GM21423 (cell line): ENCODE measurements at regions not wholly inside any gene's neighbourhood (a gene's known extent, or its start where the extent isn't known, plus 50 kb on each side); places are given as distances from the start of the nearest gene placed in this dataset.

Source experiments
- ATAC-seq: cut with Tn5 transposase; IDR thresholded peaks from one replicate; pipeline ENCODE4 v1.9.1; 2021; ENCODE audit warnings: mild to moderate bottlenecking, moderate library complexity; ENCODE audit not compliant: unreplicated experiment

DNA sequence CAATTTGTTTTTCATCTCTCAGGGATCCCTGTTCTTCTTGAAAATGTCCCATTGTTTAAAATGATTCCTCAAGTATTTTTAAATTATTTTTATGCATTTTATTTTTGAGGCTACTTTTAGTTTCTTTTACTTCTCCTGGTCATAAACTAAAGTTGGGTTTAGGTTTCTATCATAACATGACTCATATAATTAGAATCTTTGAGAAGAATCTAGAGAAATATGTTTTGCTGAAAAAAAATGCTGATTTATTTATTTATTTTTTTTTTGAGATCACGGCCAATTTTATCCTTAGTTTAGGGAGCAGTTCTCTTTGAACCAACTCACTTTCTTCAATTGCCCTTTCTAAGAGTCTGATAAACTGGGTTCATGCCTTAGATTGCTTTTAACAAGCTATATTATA, 1157.1 kb downstream of the BCL11B start:
- ATAC-seq, result no peak

DNA sequence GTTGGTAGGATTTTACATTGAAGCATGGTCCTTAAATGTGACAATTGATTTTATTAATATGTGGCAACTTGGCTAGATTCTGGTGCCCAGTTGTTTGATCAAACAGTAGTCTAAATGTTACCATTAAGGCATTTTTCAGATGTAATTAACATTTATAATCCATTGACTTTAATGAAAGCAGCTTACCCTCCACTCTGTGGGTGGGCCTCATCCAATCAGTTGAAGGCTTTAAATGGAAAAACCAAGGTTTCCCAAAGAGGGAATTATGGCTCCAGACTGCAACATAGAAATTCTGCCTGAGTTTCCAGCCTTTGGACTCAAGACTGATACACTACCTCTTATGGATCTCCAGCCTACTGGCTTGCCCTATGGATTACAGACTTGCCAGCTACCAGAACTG, 1153.2 kb downstream of the BCL11B start:
- no peak for ATAC-seq

DNA sequence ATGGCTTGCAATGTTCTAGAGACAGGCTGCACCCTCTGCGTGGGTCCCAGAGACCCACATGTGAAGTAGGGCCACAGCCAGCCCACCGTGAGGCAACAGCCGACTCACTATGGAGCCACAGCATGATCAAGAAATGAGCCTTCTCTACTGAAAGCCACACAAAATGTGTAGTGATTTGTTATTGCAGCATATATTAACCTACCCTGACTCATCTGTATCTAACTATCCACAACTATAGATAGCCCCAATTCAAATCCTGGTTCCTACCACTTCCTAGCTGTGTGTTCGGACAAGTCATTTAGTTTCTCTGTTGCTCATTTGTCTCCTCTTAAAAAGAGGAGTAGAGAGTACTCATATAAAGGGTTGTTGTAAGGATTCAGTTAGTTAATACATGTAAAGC, 1152.3 kb downstream of the BCL11B start:
- no peak for ATAC-seq

DNA sequence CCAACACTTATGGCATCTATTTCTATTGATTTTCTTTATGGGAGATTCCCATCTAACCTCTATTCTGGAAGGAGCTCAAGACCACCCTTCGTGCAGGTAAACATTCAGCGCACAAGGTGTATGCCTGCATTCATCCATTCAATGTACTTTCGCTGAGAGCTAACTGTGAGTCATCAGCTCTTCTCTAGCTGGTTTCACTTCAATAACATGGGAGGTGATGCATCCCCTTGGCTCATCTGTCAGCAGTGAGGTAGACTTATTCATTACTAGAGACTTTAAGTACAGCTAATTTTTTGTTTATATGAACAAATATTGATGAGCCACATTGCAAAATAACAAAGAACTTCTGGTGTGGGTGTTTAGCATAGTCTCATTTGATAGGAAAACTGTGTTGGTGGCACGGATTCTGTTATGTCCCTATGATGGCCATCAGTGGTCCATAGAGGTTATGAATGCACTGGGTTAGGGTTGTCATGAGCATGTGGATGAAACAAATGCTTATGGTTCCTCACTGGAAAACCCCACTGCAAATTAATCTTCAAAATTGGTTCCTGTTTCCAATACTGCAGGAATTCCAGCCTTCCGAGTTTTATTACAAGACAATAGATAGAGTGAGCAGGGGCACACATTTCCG, 1151.0 kb downstream of the BCL11B start:
- no peak for ATAC-seq

DNA sequence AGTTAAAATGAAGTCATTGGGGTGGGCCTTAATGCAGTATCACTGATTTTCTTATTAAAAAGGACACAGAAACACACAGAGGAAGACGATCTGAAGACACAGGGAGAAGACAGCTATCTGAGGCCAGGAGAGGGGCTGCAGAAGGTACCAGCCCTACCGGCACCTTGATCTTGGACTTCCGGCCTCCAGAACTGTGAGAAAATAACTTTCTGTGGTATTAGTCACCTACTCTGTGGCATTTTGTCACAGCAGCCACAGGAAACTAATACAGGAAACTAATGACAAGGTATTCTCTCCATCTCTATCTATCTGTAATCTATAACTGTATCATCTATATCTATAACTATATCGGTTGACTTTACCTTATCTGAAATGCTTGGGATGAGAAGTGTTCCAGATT, 1149.5 kb downstream of the BCL11B start:
- no peak for ATAC-seq

DNA sequence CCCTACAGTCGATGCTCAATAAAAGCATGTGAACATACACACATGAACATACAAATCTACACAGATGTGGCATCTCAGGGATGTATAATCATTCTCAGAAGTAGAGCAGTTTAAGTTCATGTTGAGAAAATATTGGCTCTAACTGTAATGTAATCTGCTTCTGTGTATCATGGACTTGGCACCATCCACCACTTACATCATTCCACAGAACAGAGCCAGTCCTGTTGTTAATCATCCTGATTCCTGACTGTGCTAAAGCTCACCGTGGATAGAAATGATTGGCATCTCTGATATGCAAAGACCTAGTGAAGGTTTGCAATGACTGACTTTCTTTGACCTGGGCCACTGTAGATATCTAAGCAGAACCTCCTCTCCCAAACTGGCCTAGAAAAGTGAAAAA, 1141.3 kb downstream of the BCL11B start:
- ATAC-seq, result no peak

DNA sequence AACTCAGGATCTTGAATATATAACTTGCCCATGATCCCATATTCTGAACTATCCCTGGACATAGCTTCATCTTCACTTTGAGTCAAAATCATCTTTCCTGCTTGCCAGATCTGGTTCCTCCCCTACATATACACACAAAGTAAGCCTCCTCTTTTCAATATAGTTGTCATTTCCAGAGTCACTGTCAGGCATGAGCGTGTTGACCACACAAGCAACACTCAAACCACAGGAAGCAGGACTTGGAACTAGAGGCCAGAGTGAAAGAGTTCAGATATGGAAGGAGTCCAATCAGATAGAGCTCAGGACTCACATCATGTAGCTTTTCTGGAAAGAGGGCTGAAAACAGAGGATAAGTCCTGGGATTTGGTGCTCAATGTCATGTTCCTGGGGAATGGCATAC, 1140.6 kb downstream of the BCL11B start:
- ATAC-seq, result no peak

DNA sequence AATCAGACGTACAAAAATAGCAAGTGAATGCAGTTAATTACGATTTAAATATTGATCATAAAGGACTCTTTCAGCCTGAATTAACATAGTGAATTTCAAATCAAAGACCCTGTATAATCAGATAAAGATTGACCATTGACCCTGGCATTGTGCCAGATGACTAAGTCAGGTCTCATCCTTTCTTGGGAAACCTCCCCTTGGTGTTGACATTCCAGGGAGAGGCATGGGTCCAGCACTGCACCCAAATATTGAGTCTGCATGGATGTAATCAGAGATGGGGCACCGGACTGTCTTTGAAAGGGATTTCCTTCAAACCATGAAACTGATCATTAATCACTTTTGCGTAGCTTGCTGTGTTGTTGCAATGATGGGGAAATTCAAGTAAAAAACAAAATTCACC, 1138.2 kb downstream of the BCL11B start:
- no peak for ATAC-seq

DNA sequence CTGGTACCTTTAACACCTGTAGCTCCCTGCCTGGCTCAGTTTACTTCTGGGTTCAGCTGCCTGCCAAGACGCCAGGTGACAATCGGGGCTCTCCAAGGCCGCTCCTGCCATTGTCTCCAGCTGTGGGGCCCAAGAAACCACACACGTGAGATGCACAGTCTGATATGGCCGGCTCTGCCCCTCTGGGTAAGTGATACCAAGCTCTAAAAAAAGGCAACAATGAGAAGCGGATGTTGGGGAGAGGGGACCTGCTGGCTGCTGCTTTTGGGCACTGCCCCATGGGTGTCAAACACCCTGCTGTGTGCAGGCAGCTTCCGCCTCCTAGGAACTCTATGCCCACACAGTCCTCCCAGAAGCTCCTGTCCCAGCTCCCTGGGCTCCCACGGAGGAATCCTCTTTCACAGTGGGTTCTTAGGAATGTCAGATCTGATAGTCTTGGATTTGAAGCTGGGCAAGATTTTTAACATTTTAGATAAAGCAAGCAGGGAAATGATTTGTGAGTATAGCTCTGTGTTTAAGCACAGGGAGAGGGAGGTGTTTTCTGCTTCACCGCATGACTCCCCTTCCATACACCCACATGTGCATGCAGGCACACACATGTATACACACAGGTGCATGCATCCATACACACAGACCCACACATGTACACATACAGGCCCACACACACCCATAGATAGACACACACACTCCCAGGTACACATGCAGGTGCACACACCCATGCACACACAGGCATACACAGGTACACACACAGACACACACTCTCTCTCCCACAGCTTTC, 1135.8 kb downstream of the BCL11B start:
- no peak for ATAC-seq

DNA sequence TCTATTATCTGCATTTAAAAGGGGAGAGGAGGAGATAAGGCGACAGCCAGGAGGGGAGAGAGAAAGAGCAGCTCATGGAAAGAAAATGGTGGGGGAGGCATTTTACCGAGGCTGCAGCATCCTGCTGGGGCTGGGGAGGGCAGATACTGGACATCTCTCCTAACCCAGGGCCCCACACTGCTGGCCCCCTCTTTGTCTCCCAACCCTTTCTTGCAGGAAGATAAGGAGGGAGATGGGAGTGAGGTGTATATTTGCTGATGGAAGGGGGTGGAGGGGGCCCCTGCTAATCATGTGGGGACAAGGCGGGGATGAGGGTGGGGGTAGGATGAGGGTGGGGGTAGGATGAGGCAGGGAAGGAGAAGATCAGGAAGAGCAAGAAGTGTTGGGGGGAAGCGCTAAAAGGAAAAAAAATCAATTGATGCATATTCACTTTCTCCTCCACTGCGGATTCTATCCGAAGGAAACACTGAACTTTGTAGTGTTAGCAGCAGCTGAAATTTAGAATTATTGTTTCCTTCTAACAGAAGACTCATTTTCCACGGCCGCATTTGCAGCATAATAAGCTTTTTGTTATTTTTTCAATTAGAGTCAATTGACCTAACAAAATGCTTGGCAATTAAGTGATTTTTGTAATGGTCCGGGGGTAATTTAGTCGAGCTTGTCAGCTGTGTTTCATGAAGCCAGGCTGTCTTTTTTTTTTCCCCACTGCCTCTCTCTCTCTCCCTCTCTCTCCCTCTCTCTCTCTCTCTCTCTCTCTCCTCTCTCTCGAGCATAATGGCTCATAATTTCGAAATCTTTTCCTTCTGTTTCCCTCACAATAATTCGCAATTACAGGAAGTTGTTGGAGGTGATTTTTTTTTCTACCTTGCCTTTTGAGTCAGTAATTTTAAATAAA, 1134.6 kb downstream of the BCL11B start:
- no peak for ATAC-seq

DNA sequence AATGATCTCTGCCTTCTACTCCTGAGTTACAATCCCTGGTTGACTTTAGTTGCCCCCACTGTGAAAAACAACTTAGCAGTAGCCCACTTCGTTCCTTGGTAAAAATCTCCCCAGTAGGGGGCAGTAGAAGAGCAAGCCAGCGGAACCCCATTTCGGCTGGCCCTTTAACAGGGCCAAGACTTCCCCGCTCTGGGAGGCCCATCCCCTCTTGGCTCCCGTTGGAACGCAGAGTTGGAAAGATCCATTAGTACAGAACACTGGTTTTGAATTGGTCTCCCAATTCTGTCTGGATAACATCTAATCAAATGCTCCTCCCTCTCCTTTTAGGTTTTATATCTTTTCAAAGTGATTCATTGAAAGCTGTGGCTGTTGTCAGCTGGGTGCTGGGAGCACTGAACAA, 1133.3 kb downstream of the BCL11B start:
- no peak for ATAC-seq

DNA sequence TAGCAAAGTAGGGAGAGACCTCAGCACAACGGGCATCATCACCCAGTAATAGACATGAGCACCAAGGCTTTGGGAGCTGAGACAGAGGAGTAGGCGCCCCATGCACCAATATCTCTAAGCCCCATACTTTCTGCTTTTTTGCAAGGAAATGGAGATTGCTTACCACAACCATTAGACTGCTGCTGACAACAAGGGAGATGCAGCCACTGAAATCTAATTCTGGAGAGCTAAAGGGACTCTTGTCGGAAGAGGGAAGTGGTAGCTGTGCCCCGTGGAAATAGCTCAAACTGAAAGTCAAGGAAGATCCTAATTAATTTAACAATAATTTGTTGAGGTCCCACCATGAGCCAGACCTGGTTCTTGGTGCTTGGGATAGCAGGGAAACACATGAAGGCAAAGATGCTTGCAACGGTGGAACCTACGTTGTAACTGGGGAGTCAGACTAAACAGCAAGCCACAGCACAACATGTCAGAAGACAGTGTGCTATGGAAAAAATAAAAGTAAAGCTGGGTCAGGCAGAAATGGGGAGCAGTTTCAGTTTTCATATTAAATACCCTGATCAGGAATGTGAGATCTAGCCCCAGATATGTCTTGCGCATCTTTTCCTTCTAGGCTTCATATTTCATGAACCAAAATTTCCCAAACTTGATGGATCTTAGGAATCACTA, 1131.0 kb downstream of the BCL11B start:
- ATAC-seq, result no peak

DNA sequence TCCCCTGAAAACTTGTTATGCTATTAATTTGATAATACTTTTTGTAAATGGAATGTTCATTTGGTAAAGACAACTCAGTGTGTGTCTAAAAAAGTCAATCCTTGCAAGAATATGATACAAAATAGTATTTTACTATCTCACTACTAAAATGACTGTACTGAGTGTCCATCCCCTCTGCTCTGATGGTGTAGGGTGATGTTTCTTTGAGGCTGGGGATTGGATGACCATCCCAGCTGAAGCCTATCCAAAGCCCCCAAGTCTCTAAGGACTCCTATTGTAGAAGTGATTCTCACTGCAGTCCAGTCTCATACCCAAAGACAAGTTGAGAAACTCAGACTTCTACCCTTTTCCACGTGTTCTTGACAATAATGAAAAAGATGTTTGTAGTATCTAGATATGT, 1128.4 kb downstream of the BCL11B start:
- ATAC-seq, result no peak

DNA sequence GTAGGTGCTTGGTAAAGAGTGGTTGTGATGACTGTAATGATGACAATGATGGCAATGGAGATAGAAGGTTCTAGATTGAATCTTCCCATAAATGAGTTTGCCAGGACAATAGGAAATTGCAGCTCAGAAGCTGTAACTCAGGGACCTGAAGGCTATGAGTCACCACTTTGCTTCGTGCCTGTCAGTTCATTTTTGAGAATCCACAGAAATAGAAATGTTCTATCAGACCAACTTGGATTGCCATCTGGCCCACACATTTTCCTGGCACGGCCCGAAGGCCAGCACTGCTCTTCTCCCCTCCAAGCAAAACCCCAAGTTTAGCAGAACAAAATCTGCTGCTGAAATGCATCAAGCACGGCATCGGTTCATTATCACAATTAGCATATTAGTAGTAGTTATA, 1127.0 kb downstream of the BCL11B start:
- no peak for ATAC-seq

DNA sequence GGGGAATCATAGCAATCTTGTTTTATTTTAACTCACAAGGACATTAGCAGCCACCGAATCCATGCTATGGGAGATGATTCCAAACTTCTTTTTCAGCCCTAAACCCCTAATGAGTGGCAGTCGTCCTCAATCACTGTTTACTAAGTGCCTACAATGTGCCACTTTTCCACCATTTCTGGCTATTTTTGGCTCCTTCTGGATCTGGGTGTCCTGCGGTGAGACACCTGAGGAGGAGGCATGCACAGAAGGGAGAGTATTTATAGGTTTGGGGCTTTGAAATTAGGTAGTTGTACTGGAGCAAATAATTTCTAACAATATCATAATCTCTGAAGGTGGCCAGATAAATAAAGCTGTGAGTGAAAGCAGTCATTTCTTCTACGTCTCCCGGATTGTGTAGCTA, 1125.6 kb downstream of the BCL11B start:
- no peak for ATAC-seq

DNA sequence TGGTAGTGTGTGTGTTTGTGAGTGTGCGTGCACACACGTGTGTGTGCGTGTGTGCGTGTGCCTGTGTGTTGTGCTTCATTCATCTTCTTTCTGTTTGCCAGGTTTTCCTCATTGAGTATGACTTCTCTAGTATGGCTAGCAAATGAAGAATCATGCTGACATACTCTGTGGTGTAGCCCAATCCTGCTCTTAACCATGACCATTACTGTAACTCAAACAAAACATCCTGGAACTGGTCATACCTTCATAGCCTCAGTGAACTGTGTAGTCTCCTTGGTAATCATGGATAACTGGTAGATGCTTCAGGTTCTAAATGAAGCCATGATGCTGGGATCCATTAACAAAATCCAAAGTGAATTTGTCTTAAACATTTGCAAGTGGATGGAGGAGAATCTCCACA, 1117.7 kb downstream of the BCL11B start:
- no peak for ATAC-seq

DNA sequence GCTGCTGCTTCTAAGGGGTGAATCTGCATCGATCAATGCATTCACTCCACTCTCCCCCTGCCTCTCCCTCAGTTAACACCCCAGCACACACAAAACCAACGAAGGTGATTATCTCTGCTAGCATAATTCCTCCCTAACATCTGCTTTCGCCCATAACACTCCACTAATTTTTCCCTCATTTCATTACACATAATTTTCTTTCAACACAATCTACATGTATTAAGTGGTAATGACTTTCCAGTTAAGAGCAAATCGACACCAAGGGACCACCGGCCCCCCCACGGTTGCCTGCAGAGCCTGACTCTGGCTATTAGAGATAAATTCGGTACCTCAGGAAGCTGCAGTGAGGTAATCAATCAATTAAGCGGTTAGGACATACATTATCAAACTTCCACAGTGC, 1115.6 kb downstream of the BCL11B start:
- ATAC-seq, result no peak

DNA sequence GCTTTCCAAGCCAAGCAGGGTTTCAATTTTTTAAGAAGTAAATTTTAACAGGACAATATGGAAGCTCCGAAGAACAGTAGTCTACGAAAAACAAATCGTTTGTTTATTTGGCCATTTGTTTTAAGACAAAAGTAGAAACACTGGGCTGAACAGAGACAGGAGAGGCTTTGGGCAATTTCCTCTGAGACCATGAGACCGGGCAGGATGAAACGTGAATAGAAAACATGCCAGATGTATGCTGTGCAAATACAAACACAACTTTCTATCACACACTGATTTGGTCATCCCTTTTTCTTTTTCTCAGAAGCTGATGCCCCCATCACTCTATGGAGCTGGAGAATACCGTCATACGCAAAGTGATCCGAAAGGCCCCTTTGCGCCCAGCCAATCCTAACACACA, 1111.1 kb downstream of the BCL11B start:
- no peak for ATAC-seq

DNA sequence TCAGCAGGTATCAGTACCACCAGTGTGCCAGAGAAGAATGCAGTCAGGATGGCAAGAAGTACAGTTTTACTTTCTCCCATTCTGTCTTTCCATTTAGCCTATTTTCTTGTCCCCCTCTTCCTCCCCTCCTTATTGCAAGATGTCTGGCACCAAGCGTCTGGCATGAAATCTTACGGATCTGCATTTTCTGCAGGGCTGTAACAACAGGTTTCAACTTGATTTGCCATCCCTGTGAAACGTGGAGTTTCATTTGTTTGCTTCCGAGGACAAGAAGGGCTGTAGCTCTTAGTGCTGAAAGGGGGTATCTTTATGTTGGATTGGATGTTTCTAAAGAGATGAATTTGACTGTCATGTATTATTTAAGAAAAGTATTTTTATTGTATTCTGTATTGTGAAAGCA, 1110.6 kb downstream of the BCL11B start:
- ATAC-seq, result no peak

DNA sequence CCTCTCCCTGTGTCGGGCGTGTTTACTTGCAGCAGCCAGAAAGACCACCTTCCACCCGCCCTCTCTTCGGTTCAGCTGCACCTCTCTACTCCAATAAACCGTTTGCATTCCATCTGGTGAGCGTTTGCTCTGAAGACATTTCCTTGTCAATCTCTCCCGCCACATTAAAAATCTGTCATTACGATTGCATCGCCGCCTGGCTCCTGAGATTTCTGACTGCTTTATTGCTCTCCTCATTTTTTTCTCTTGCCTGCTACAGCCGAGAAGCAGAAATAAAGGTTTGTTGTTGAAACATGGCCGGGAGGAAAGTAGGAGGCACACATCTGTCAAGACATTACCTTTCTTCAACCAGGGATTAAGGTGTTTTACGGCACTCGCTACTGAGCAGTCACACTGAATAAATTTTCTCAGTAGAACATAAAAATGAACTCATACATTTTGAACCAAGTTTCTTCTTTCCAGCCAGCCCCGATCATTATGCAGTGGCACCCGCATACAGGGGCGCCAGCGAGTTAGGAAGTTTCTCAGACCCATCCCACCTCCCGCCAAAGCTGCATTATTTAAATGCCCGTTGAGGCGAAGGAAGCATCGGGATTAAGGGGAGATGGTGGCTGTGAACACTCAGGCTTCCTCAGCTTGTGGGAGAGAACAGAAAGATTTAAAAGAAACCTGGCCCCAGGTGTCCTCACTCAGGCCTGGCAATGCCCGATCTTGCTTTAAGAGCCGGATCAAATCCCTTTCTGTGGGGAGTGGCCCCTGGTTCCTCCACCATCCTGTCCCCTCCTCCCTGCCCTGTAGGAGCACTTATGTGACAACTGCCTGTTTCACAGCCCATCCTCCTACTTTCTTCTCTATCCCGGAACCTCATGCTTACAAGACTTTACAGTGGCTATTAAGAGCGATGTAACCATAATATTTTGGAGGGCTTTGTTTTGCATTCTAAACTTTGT, 1108.9 kb downstream of the BCL11B start:
- no peak for ATAC-seq
